ENCODE measurements at regions not wholly inside any gene's neighbourhood (a gene's known extent, or its start where the extent isn't known, plus 50 kb on each side); places are given as distances from the start of the nearest gene placed in this dataset.

- Histone ChIP-seq H2AFZ (ENCODE audit: low read length) (no peak overlapping the region), H3K36me3 (ENCODE audit: insufficient read depth, low read length) (no peaks in the 10 kb centered on the region), H3K27me3 (ENCODE audit: insufficient read depth, low read length) (no peaks in the 10 kb centered on the region), H3K4me1 (ENCODE audit: insufficient read depth, low read length) (no peaks in the 10 kb centered on the region), H4K20me1 (ENCODE audit: insufficient read depth, low read length) (no peaks in the 10 kb centered on the region), H3K9me3 (ENCODE audit: low read depth, low read length) (no peaks in the 10 kb centered on the region), H3K4me2 (ENCODE audit: insufficient read depth, low read length) (no peak overlapping the region), H3K79me2 (ENCODE audit: insufficient read depth, low read length) (no peaks in the 10 kb centered on the region), H3K27ac (ENCODE audit: low read depth, low read length) (no peak overlapping the region), H3K4me3 (ENCODE audit: insufficient read depth, low read length) (no peak overlapping the region)
- DNase-seq (ENCODE audit: insufficient read length, low spot score, missing footprints) = no peak
- TF ChIP-seq CTCF (IDR thresholded peaks at IDR 0.05; ENCODE audit: extremely low read depth, low read depth, low read length) = no peak
Measured at GRCh38 chr6:132101535-132101934, 150.4 kb upstream of the CCN2 start.

GRCh38 chr6:132100388-132100990, 149.3 kb upstream of the CCN2 start:
- Histone ChIP-seq H2AFZ (ENCODE audit: low read length) (peak overlapping the region; percentile 72), H3K27ac (ENCODE audit: low read depth, low read length) (no peak overlapping the region), H3K4me1 (ENCODE audit: insufficient read depth, low read length) (no peaks in the 10 kb centered on the region), H3K4me3 (ENCODE audit: insufficient read depth, low read length) (no peak overlapping the region), H3K79me2 (ENCODE audit: insufficient read depth, low read length) (no peaks in the 10 kb centered on the region), H3K4me2 (ENCODE audit: insufficient read depth, low read length) (no peak overlapping the region), H3K27me3 (ENCODE audit: insufficient read depth, low read length) (no peaks in the 10 kb centered on the region), H3K36me3 (ENCODE audit: insufficient read depth, low read length) (no peaks in the 10 kb centered on the region), H4K20me1 (ENCODE audit: insufficient read depth, low read length) (no peaks in the 10 kb centered on the region), H3K9me3 (ENCODE audit: low read depth, low read length) (no peaks in the 10 kb centered on the region)
- TF ChIP-seq CTCF (IDR thresholded peaks at IDR 0.05; ENCODE audit: extremely low read depth, low read depth, low read length) = no peak
- no peak for DNase-seq (ENCODE audit: insufficient read length, low spot score, missing footprints)

- no peaks in the 10 kb centered on the region for H3K9me3 ChIP-seq (ENCODE audit: low read depth, low read length)
- H3K36me3 ChIP-seq (ENCODE audit: insufficient read depth, low read length) = no peaks in the 10 kb centered on the region
- no peak for TF ChIP-seq CTCF (IDR thresholded peaks at IDR 0.05; ENCODE audit: extremely low read depth, low read depth, low read length)
- H4K20me1 ChIP-seq (ENCODE audit: insufficient read depth, low read length) = no peaks in the 10 kb centered on the region
- no peaks in the 10 kb centered on the region for H3K4me1 ChIP-seq (ENCODE audit: insufficient read depth, low read length)
- no peak overlapping the region for H3K4me3 ChIP-seq (ENCODE audit: insufficient read depth, low read length)
- no peak overlapping the region for H3K27ac ChIP-seq (ENCODE audit: low read depth, low read length)
- H3K4me2 ChIP-seq (ENCODE audit: insufficient read depth, low read length) = no peak overlapping the region
- no peak for DNase-seq (ENCODE audit: insufficient read length, low spot score, missing footprints)
- no peaks in the 10 kb centered on the region for H3K79me2 ChIP-seq (ENCODE audit: insufficient read depth, low read length)
- no peak overlapping the region for H2AFZ ChIP-seq (ENCODE audit: low read length)
- no peaks in the 10 kb centered on the region for H3K27me3 ChIP-seq (ENCODE audit: insufficient read depth, low read length)
Measured at GRCh38 chr6:132096996-132097395, 145.8 kb upstream of the CCN2 start.

- H2AFZ ChIP-seq (ENCODE audit: low read length) = no peak overlapping the region
- H3K27ac ChIP-seq (ENCODE audit: low read depth, low read length) = no peak overlapping the region
- TF ChIP-seq CTCF (IDR thresholded peaks at IDR 0.05; ENCODE audit: extremely low read depth, low read depth, low read length) = no peak
- H3K36me3 ChIP-seq (ENCODE audit: insufficient read depth, low read length) = no peaks in the 10 kb centered on the region
- no peak for DNase-seq (ENCODE audit: insufficient read length, low spot score, missing footprints)
- no peaks in the 10 kb centered on the region for H3K27me3 ChIP-seq (ENCODE audit: insufficient read depth, low read length)
- H3K4me1 ChIP-seq (ENCODE audit: insufficient read depth, low read length) = no peaks in the 10 kb centered on the region
- H3K9me3 ChIP-seq (ENCODE audit: low read depth, low read length) = no peaks in the 10 kb centered on the region
- no peak overlapping the region for H3K4me3 ChIP-seq (ENCODE audit: insufficient read depth, low read length)
- no peaks in the 10 kb centered on the region for H3K79me2 ChIP-seq (ENCODE audit: insufficient read depth, low read length)
- no peak overlapping the region for H3K4me2 ChIP-seq (ENCODE audit: insufficient read depth, low read length)
- no peaks in the 10 kb centered on the region for H4K20me1 ChIP-seq (ENCODE audit: insufficient read depth, low read length)
Measured at GRCh38 chr6:132096245-132096644, 145.1 kb upstream of the CCN2 start.
